GM19193 (cell line): ENCODE measurements at regions not wholly inside any gene's neighbourhood (a gene's known extent, or its start where the extent isn't known, plus 50 kb on each side); places are given as distances from the start of the nearest gene placed in this dataset.

ENCODE experiments used
- POLR2A ChIP-seq: IDR thresholded peaks from 4 replicates; pipeline ENCODE4 v1.6.1; 2011; ENCODE audit not compliant: insufficient read depth, insufficient read length; ENCODE audit errors: extremely low read depth

GRCh38 chr3:168696051-168696450 lies 600.3 kb upstream of the GOLIM4 start:
- TF ChIP-seq POLR2A = no peak

- TF ChIP-seq POLR2A = no peak
Measured at GRCh38 chr3:168693870-168694269, 598.1 kb upstream of the GOLIM4 start.

GRCh38 chr3:168688267-168688666 lies 592.5 kb upstream of the GOLIM4 start:
- no peak for TF ChIP-seq POLR2A

GRCh38 chr3:168684519-168684918 lies 588.8 kb upstream of the GOLIM4 start:
- TF ChIP-seq POLR2A = no peak

GRCh38 chr3:168678730-168679129 lies 583.0 kb upstream of the GOLIM4 start:
- no peak for TF ChIP-seq POLR2A

GRCh38 chr3:168671091-168671490 lies 575.4 kb upstream of the GOLIM4 start:
- no peak for TF ChIP-seq POLR2A

- TF ChIP-seq POLR2A = no peak
Measured at GRCh38 chr3:168659015-168659414, 563.3 kb upstream of the GOLIM4 start.

GRCh38 chr3:168655611-168656010 lies 559.9 kb upstream of the GOLIM4 start:
- no peak for TF ChIP-seq POLR2A

GRCh38 chr3:168654700-168655099 lies 559.0 kb upstream of the GOLIM4 start:
- no peak for TF ChIP-seq POLR2A

GRCh38 chr3:168653255-168653654 lies 557.5 kb upstream of the GOLIM4 start:
- no peak for TF ChIP-seq POLR2A

GRCh38 chr3:168648321-168648720 lies 552.6 kb upstream of the GOLIM4 start:
- no peak for TF ChIP-seq POLR2A

GRCh38 chr3:168647582-168647981 lies 551.9 kb upstream of the GOLIM4 start:
- TF ChIP-seq POLR2A = no peak

GRCh38 chr3:168645180-168645579 lies 549.5 kb upstream of the GOLIM4 start:
- TF ChIP-seq POLR2A = no peak

GRCh38 chr3:168628549-168628948 lies 532.8 kb upstream of the GOLIM4 start:
- TF ChIP-seq POLR2A = no peak

GRCh38 chr3:168625477-168625876 lies 529.8 kb upstream of the GOLIM4 start:
- TF ChIP-seq POLR2A = no peak

GRCh38 chr3:168624892-168625448 lies 529.2 kb upstream of the GOLIM4 start:
- TF ChIP-seq POLR2A = no peak

GRCh38 chr3:168624195-168624594 lies 528.5 kb upstream of the GOLIM4 start:
- no peak for TF ChIP-seq POLR2A

- TF ChIP-seq POLR2A = no peak
Measured at GRCh38 chr3:168622795-168623194, 527.1 kb upstream of the GOLIM4 start.

- TF ChIP-seq POLR2A = no peak
Measured at GRCh38 chr3:168620854-168621253, 525.1 kb upstream of the GOLIM4 start.
